Neural progenitor cell (in vitro differentiated cells): ENCODE measurements at regions not wholly inside any gene's neighbourhood (a gene's known extent, or its start where the extent isn't known, plus 50 kb on each side); places are given as distances from the start of the nearest gene placed in this dataset.

ENCODE experiments used
- CTCF ChIP-seq: fragments of 200-600 bp; sonication (generic); IDR thresholded peaks from 2 replicates; pipeline ENCODE4 v1.5.1; 2017; ENCODE audit warnings: antibody characterized with exemption, mild to moderate bottlenecking
- EZH2phosphoT487 ChIP-seq: fragments of 200-600 bp; sonication (generic); IDR thresholded peaks from 2 replicates; pipeline ENCODE4 v1.6.1; 2017; ENCODE audit warnings: antibody characterized with exemption

DNA sequence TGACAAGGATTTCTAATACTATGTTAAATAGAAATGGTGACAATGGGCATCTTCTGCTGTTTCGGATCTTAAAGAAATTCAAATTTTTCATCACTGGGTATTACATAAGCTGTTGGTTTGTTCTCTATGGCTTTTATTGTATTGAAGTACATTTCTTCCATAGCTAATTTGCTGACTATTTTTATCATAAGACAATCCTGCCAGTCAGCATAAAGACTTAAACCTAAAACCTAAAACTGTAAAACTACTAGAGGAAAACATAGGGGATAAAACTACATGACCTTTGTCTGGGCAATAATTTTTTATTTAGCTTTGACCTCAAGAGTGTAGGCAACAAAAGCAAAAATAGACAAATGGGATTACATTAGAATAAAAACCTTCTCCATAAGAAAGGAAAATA lies 1017.4 kb downstream of the SI start:
- no peak for TF ChIP-seq CTCF
- no peak for TF ChIP-seq EZH2phosphoT487
